HG03066 (cell line): ENCODE measurements at regions not wholly inside any gene's neighbourhood (a gene's known extent, or its start where the extent isn't known, plus 50 kb on each side); places are given as distances from the start of the nearest gene placed in this dataset.

Experiments used
- ATAC-seq: cut with Tn5 transposase; IDR thresholded peaks from one replicate; pipeline ENCODE4 v1.9.1; 2021; ENCODE audit warnings: low read depth; ENCODE audit not compliant: unreplicated experiment

- no peak for ATAC-seq
Measured at GRCh38 chr13:104310861-104311260, 1244.6 kb upstream of the SLC10A2 start.

GRCh38 chr13:104309431-104309830 lies 1243.2 kb upstream of the SLC10A2 start:
- no peak for ATAC-seq

- ATAC-seq: no peak
Measured at GRCh38 chr13:104301171-104301975, 1235.2 kb upstream of the SLC10A2 start.

GRCh38 chr13:104297075-104297474 lies 1230.9 kb upstream of the SLC10A2 start:
- ATAC-seq: no peak

GRCh38 chr13:104296286-104296685 lies 1230.1 kb upstream of the SLC10A2 start:
- no peak for ATAC-seq

- ATAC-seq: no peak
Measured at GRCh38 chr13:104295537-104295936, 1229.3 kb upstream of the SLC10A2 start.

- no peak for ATAC-seq
Measured at GRCh38 chr13:104289400-104289799, 1223.2 kb upstream of the SLC10A2 start.

- ATAC-seq: no peak
Measured at GRCh38 chr13:104288496-104288895, 1222.3 kb upstream of the SLC10A2 start.

GRCh38 chr13:104286566-104287290 lies 1220.5 kb upstream of the SLC10A2 start:
- ATAC-seq: no peak

- ATAC-seq: no peak
Measured at GRCh38 chr13:104281910-104282309, 1215.7 kb upstream of the SLC10A2 start.

- no peak for ATAC-seq
Measured at GRCh38 chr13:104270731-104271130, 1204.5 kb upstream of the SLC10A2 start.

GRCh38 chr13:104267206-104267811 lies 1201.1 kb upstream of the SLC10A2 start:
- ATAC-seq: no peak

GRCh38 chr13:104256701-104257100 lies 1190.5 kb upstream of the SLC10A2 start:
- ATAC-seq: no peak

- ATAC-seq: no peak
Measured at GRCh38 chr13:104253063-104253680, 1187.0 kb upstream of the SLC10A2 start.

GRCh38 chr13:104251931-104252330 lies 1185.7 kb upstream of the SLC10A2 start:
- no peak for ATAC-seq

GRCh38 chr13:104246955-104247354 lies 1180.7 kb upstream of the SLC10A2 start:
- ATAC-seq: no peak

- no peak for ATAC-seq
Measured at GRCh38 chr13:104206450-104207044, 1140.3 kb upstream of the SLC10A2 start.

- no peak for ATAC-seq
Measured at GRCh38 chr13:104204177-104204576, 1138.0 kb upstream of the SLC10A2 start.

- no peak for ATAC-seq
Measured at GRCh38 chr13:104198801-104199200, 1132.6 kb upstream of the SLC10A2 start.

- ATAC-seq: no peak
Measured at GRCh38 chr13:104196611-104197010, 1130.4 kb upstream of the SLC10A2 start.
